ENCODE measurements at regions not wholly inside any gene's neighbourhood (a gene's known extent, or its start where the extent isn't known, plus 50 kb on each side); places are given as distances from the start of the nearest gene placed in this dataset.
"Not testable (repeated sequence)": the region's sequence is repeated elsewhere in the genome, so short reads cannot be mapped to it uniquely, and the experiment has no call there.

DNA sequence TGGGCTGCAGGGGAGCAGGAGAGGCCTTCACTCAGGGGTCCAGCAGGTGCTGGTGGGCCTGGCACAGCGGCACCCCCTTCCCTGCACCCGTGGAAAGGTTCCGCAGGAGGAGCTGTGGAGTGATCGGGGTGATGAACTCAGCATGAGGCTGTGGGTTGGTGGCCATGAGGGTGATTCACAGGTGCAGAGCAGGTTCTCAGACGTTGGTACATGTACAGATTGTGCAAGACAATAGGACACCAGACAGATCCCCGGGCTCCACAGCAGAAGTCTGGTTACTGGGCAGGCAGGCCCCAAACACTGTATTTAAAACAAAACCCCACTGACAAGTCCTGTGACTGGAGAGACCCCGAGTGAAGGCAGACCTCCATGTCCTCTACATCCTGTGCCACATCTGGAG is 151.6 kb upstream of the CDH4 start (continued):
- TF ChIP-seq NANOG (IDR thresholded peaks at IDR 0.05; ENCODE audit: insufficient read depth, low read depth, low read length, poor library complexity, severe bottlenecking) = no peak
- TF ChIP-seq BRCA1 (IDR thresholded peaks at IDR 0.05; ENCODE audit: low read depth, low read length) = no peak

DNA sequence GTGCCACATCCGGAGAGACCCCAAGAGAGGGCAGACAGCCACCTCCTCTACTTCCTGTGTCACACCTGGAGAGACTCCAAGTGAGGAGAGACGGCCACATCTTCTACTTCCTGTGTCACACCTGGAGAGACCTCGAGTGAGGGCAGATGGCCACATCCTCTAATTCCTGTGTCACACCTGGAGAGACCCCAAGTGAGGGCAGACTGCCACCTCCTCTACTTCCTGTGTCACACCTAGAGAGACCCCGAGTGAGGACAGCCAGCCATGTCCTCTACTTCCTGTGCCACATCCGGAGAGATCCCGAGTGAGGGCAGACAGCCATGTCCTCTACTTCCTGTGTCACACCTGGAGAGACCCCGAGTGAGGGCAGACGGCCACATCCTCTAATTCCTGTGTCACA is 150.7 kb upstream of the CDH4 start:
- WGBS, 2 experiments (ENCODE audit: extremely low coverage in 1 of 2, insufficient coverage in 1 of 2, insufficient read length in 1 of 2, insufficient replicate concordance in 2 of 2, low coverage in 1 of 2, low lambda C conversion rate in 2 of 2, missing lambda C conversion rate in 1 of 2) = 83% methylated on average over 6 of the region's 8 CpGs; no CpG with 5 or more reads in 1 of the 2 experiments

More for the DNA sequence above, 150.7 kb upstream of the CDH4 start:
- H3K4ac ChIP-seq (replicated peaks; ENCODE audit: insufficient read length, low read depth, low read length); H3K56ac ChIP-seq (replicated peaks; ENCODE audit: insufficient read length, low read depth, low read length); H3K79me1 ChIP-seq (ENCODE audit: low read depth, low read length); H3K27ac ChIP-seq (ENCODE audit: low read depth, low read length); H2BK15ac ChIP-seq (ENCODE audit: low read length); H3K4me2 ChIP-seq (ENCODE audit: insufficient read depth in 1 of 2, low read depth in 2 of 2, low read length in 2 of 2); H4K8ac ChIP-seq (ENCODE audit: extremely low read depth, insufficient read depth, low read length); H3K4me1 ChIP-seq (replicated peaks in 1 of 4; ENCODE audit: control insufficient read depth in 3 of 4, insufficient read depth in 4 of 4, low read length in 3 of 4); H2BK5ac ChIP-seq (ENCODE audit: low read depth, low read length); H2AK5ac ChIP-seq (ENCODE audit: low read depth, low read length); H3K79me2 ChIP-seq (ENCODE audit: control insufficient read depth in 1 of 2, insufficient read depth in 2 of 2, low read length in 2 of 2); H3K18ac ChIP-seq (ENCODE audit: extremely low read depth, low read length); H3K9me3 ChIP-seq (ENCODE audit: insufficient read depth in 2 of 2, low read depth in 1 of 2, low read length in 1 of 2); H3K23ac ChIP-seq (ENCODE audit: insufficient read length); FAIRE-seq; H2BK20ac ChIP-seq (ENCODE audit: low read length); H3K23me2 ChIP-seq (ENCODE audit: low read depth, low read length); H2AFZ ChIP-seq (ENCODE audit: low read length); H3K14ac ChIP-seq (ENCODE audit: insufficient read length); H2BK12ac ChIP-seq (ENCODE audit: low read depth, low read length); CTCF ChIA-PET (ENCODE audit: partially characterized antibody); H4K91ac ChIP-seq (replicated peaks; ENCODE audit: insufficient read length, low read length); H3K4me3 ChIP-seq (ENCODE audit: extremely low read depth in 1 of 4, insufficient read depth in 2 of 4, low read depth in 3 of 4, low read length in 4 of 4); H3K9ac ChIP-seq (replicated peaks in 1 of 4; ENCODE audit: extremely low read depth in 1 of 4, low read depth in 3 of 4, low read length in 3 of 4); H2BK120ac ChIP-seq (replicated peaks; ENCODE audit: low read depth, low read length); H4K5ac ChIP-seq (ENCODE audit: insufficient read length, low read depth, low read length); H4K20me1 ChIP-seq (replicated peaks in 1 of 2; ENCODE audit: control insufficient read depth in 1 of 2, insufficient read depth in 2 of 2, low read length in 2 of 2); DNase-seq (ENCODE audit: low read depth in 1 of 2, low spot score in 2 of 2); H3K36me3 ChIP-seq (ENCODE audit: control insufficient read depth in 2 of 4, insufficient read depth in 4 of 4, low read length in 3 of 4); POLR2A ChIA-PET (ENCODE audit: partially characterized antibody): not testable (repeated sequence)
- H3K27me3 ChIP-seq (replicated peaks in 1 of 4; ENCODE audit: control insufficient read depth in 3 of 4, extremely low read depth in 1 of 4, insufficient read depth in 3 of 4, low read length in 3 of 4) = peaks cover 0 to 23% (median 15%) of the 10 kb centered on the region in 4 experiments; a peak in 4 of 7 replicates

All from H1 (cell line).